HG03175 (cell line): ENCODE measurements at regions not wholly inside any gene's neighbourhood (a gene's known extent, or its start where the extent isn't known, plus 50 kb on each side); places are given as distances from the start of the nearest gene placed in this dataset.

Experiments used
- ATAC-seq: cut with Tn5 transposase; IDR thresholded peaks from one replicate; pipeline ENCODE4 v1.9.1; 2021; ENCODE audit warnings: mild to moderate bottlenecking, moderate library complexity; ENCODE audit not compliant: unreplicated experiment

- ATAC-seq, result no peak
Observed at GRCh38 chr2:145483854-145484253, 963.9 kb upstream of the ZEB2 start.

- ATAC-seq, result no peak
Observed at GRCh38 chr2:145481334-145481922, 961.5 kb upstream of the ZEB2 start.

- ATAC-seq, result no peak
Observed at GRCh38 chr2:145464866-145465265, 944.9 kb upstream of the ZEB2 start.

- ATAC-seq, result no peak
Observed at GRCh38 chr2:145460112-145460511, 940.2 kb upstream of the ZEB2 start.

- ATAC-seq, result no peak
Observed at GRCh38 chr2:145431181-145431951, 911.4 kb upstream of the ZEB2 start.

- ATAC-seq, result no peak
Observed at GRCh38 chr2:145423809-145424208, 903.9 kb upstream of the ZEB2 start.

- ATAC-seq, result no peak
Observed at GRCh38 chr2:145422576-145422975, 902.7 kb upstream of the ZEB2 start.

- no peak for ATAC-seq
Observed at GRCh38 chr2:145421841-145422240, 901.9 kb upstream of the ZEB2 start.

- no peak for ATAC-seq
Observed at GRCh38 chr2:145416640-145417039, 896.7 kb upstream of the ZEB2 start.

GRCh38 chr2:145415151-145415550 lies 895.2 kb upstream of the ZEB2 start:
- no peak for ATAC-seq

GRCh38 chr2:145413261-145414030 lies 893.5 kb upstream of the ZEB2 start:
- no peak for ATAC-seq

- ATAC-seq, result peak; percentile 38
Observed at GRCh38 chr2:145412155-145412554, 892.2 kb upstream of the ZEB2 start.

- peak; percentile 97 for ATAC-seq
Observed at GRCh38 chr2:145411493-145411892, 891.6 kb upstream of the ZEB2 start.

GRCh38 chr2:145410086-145410485 lies 890.2 kb upstream of the ZEB2 start:
- no peak for ATAC-seq

- ATAC-seq, result no peak
Observed at GRCh38 chr2:145408980-145409379, 889.1 kb upstream of the ZEB2 start.

- no peak for ATAC-seq
Observed at GRCh38 chr2:145404690-145405089, 884.8 kb upstream of the ZEB2 start.

- no peak for ATAC-seq
Observed at GRCh38 chr2:145402706-145403277, 882.9 kb upstream of the ZEB2 start.

- no peak for ATAC-seq
Observed at GRCh38 chr2:145399131-145399530, 879.2 kb upstream of the ZEB2 start.

GRCh38 chr2:145394181-145394580 lies 874.3 kb upstream of the ZEB2 start:
- ATAC-seq, result no peak

GRCh38 chr2:145386973-145387372 lies 867.1 kb upstream of the ZEB2 start:
- no peak for ATAC-seq

- no peak for ATAC-seq
Observed at GRCh38 chr2:145383961-145384360, 864.0 kb upstream of the ZEB2 start.
